ENCODE measurements at regions not wholly inside any gene's neighbourhood (a gene's known extent, or its start where the extent isn't known, plus 50 kb on each side); places are given as distances from the start of the nearest gene placed in this dataset.

- Histone ChIP-seq H3K4me3 (ENCODE audit: insufficient read depth, low read length, poor library complexity, severe bottlenecking) (no peak overlapping the region), H3K27ac (ENCODE audit: low read depth, low read length) (no peak overlapping the region)
These were observed 150.0 kb upstream of the PLEKHA5 start for GRCh38 chr12:18979401-18980126.

GRCh38 chr12:18981732-18982131 lies 147.8 kb upstream of the PLEKHA5 start:
- Histone ChIP-seq H3K9me2 (replicated peaks; ENCODE audit: insufficient read depth, low read length) (no peaks in the 10 kb centered on the region), H3K79me2 (ENCODE audit: insufficient read depth, low read length) (no peaks in the 10 kb centered on the region), H3K4me3 (ENCODE audit: insufficient read depth, low read length, poor library complexity, severe bottlenecking) (no peak overlapping the region), H3K36me3 (ENCODE audit: low read length) (no peaks in the 10 kb centered on the region), H3K9me3 (ENCODE audit: insufficient read depth, low read length) (no peaks in the 10 kb centered on the region), H3K4me2 (ENCODE audit: low read depth, low read length, poor library complexity, severe bottlenecking) (no peak overlapping the region), H2AFZ (ENCODE audit: low read depth, low read length, severe bottlenecking) (no peak overlapping the region), H3K27me3 (ENCODE audit: low read length) (no peaks in the 10 kb centered on the region), H3K9ac (ENCODE audit: low read length) (no peak overlapping the region), H3F3A (ENCODE audit: insufficient read depth) (no peaks in the 10 kb centered on the region), H3K27ac (ENCODE audit: low read depth, low read length) (no peak overlapping the region), H4K20me1 (ENCODE audit: low read depth, low read length) (no peaks in the 10 kb centered on the region)
- TF ChIP-seq CTCF (IDR thresholded peaks at IDR 0.05; ENCODE audit: insufficient read depth, low read length, poor library complexity, severe bottlenecking) = no peak
- TF ChIP-seq EZH2phosphoT487 (conservative IDR thresholded peaks at IDR 0.05; ENCODE audit: low read length) = no peak

More at GRCh38 chr12:18979401-18980126, 150.0 kb upstream of the PLEKHA5 start:
- H2AFZ ChIP-seq (ENCODE audit: low read depth, low read length, severe bottlenecking) = no peak overlapping the region
- no peaks in the 10 kb centered on the region for H3K27me3 ChIP-seq (ENCODE audit: low read length)
- no peaks in the 10 kb centered on the region for H3K9me2 ChIP-seq (replicated peaks; ENCODE audit: insufficient read depth, low read length)
- H3K9ac ChIP-seq (ENCODE audit: low read length) = no peak overlapping the region
- TF ChIP-seq CTCF (IDR thresholded peaks at IDR 0.05; ENCODE audit: insufficient read depth, low read length, poor library complexity, severe bottlenecking) (no peak), EZH2phosphoT487 (conservative IDR thresholded peaks at IDR 0.05; ENCODE audit: low read length) (no peak)
- H4K20me1 ChIP-seq (ENCODE audit: low read depth, low read length) = no peaks in the 10 kb centered on the region
- no peaks in the 10 kb centered on the region for H3K9me3 ChIP-seq (ENCODE audit: insufficient read depth, low read length)
- H3K79me2 ChIP-seq (ENCODE audit: insufficient read depth, low read length) = no peaks in the 10 kb centered on the region
- no peaks in the 10 kb centered on the region for H3K36me3 ChIP-seq (ENCODE audit: low read length)
- H3F3A ChIP-seq (ENCODE audit: insufficient read depth) = no peaks in the 10 kb centered on the region
- no peak overlapping the region for H3K4me2 ChIP-seq (ENCODE audit: low read depth, low read length, poor library complexity, severe bottlenecking)

GRCh38 chr12:18982226-18982949 lies 147.1 kb upstream of the PLEKHA5 start:
- Histone ChIP-seq H3K9me3 (ENCODE audit: insufficient read depth, low read length) (no peaks in the 10 kb centered on the region), H3K27me3 (ENCODE audit: low read length) (no peaks in the 10 kb centered on the region), H3K9ac (ENCODE audit: low read length) (no peak overlapping the region), H3K36me3 (ENCODE audit: low read length) (no peaks in the 10 kb centered on the region), H3K79me2 (ENCODE audit: insufficient read depth, low read length) (no peaks in the 10 kb centered on the region), H3F3A (ENCODE audit: insufficient read depth) (no peaks in the 10 kb centered on the region), H3K9me2 (replicated peaks; ENCODE audit: insufficient read depth, low read length) (no peaks in the 10 kb centered on the region), H3K27ac (ENCODE audit: low read depth, low read length) (no peak overlapping the region), H2AFZ (ENCODE audit: low read depth, low read length, severe bottlenecking) (no peak overlapping the region), H3K4me2 (ENCODE audit: low read depth, low read length, poor library complexity, severe bottlenecking) (no peak overlapping the region), H3K4me3 (ENCODE audit: insufficient read depth, low read length, poor library complexity, severe bottlenecking) (no peak overlapping the region), H4K20me1 (ENCODE audit: low read depth, low read length) (no peaks in the 10 kb centered on the region)
- no peak for TF ChIP-seq CTCF (IDR thresholded peaks at IDR 0.05; ENCODE audit: insufficient read depth, low read length, poor library complexity, severe bottlenecking)
- no peak for TF ChIP-seq EZH2phosphoT487 (conservative IDR thresholded peaks at IDR 0.05; ENCODE audit: low read length)

Data from SU-DHL-6 (cell line).